Suprapubic skin (tissue), 4 donors: ENCODE measurements at regions not wholly inside any gene's neighbourhood (a gene's known extent, or its start where the extent isn't known, plus 50 kb on each side); places are given as distances from the start of the nearest gene placed in this dataset.

Source experiments
- DNase-seq, 2 donors: peaks; one replicate each; pipeline ENCODE4 v3.0.0-alpha.2; 2019; ENCODE audit warnings: low spot score in 2 of 2
- H3K27ac ChIP-seq: fragments of 200-600 bp; sonication (generic); one replicate; pipeline ENCODE4 v1.5.1; 2019
- H3K27me3 ChIP-seq: fragments of 200-600 bp; sonication (generic); one replicate; pipeline ENCODE4 v1.5.1; 2019
- H3K36me3 ChIP-seq: fragments of 200-600 bp; sonication (generic); one replicate; pipeline ENCODE4 v1.5.1; 2019
- H3K4me1 ChIP-seq: fragments of 200-600 bp; sonication (generic); one replicate; pipeline ENCODE4 v1.5.1; 2019
- H3K4me3 ChIP-seq: fragments of 200-600 bp; sonication (generic); one replicate; pipeline ENCODE4 v1.5.1; 2019; ENCODE audit warnings: mild to moderate bottlenecking
- H3K9me3 ChIP-seq: fragments of 200-600 bp; sonication (generic); one replicate; pipeline ENCODE4 v1.5.1; 2019
- EP300 ChIP-seq: sonication (generic); formaldehyde crosslinking; IDR thresholded peaks from one replicate; pipeline ENCODE4 v1.6.1; 2017; ENCODE audit warnings: antibody characterized with exemption
- POLR2A ChIP-seq, 2 donors: fragments of 450-650 bp; IDR thresholded peaks; one replicate each; pipeline ENCODE4 v1.6.1; 2017; ENCODE audit warnings: antibody characterized with exemption in 2 of 2, mild to moderate bottlenecking in 2 of 2, moderate library complexity in 2 of 2
- POLR2AphosphoS5 ChIP-seq, 3 donors: sonication (generic); formaldehyde crosslinking; IDR thresholded peaks; one replicate each; pipeline ENCODE4 v1.6.1; 2017; ENCODE audit warnings: antibody characterized with exemption in 3 of 3
- WGBS: methylation state at CpG from one replicate; pipeline ENCODE4 v1.1.5; 2018; 5-methylcytosine and 5-hydroxymethylcytosine counted together
- TF ChIP-seq, protein P1 (sequence below), 2 donors: fragments of 200-600 bp in 1 of 2; fragments of 450-650 bp in 1 of 2; sonication (generic) in 1 of 2; IDR thresholded peaks; one replicate each; pipeline ENCODE4 v1.5.1; 2016 to 2019; ENCODE audit warnings: antibody characterized with exemption in 2 of 2, mild to moderate bottlenecking in 1 of 2, moderate library complexity in 1 of 2

GRCh38 chr7:24501009-24501408 lies 72.2 kb upstream of the PALS2 start:
- Histone ChIP-seq H3K9me3 (no peaks in the 10 kb centered on the region), H3K4me1 (no peaks in the 10 kb centered on the region), H3K4me3 (no peak overlapping the region), H3K27me3 (no peaks in the 10 kb centered on the region), H3K27ac (no peak overlapping the region), H3K36me3 (no peaks in the 10 kb centered on the region)
- WGBS: 42% methylated on average over 7 of the region's 7 CpGs
- no peak for TF ChIP-seq POLR2A (IDR thresholded peaks at IDR 0.05)
- DNase-seq: no peak

DNA sequence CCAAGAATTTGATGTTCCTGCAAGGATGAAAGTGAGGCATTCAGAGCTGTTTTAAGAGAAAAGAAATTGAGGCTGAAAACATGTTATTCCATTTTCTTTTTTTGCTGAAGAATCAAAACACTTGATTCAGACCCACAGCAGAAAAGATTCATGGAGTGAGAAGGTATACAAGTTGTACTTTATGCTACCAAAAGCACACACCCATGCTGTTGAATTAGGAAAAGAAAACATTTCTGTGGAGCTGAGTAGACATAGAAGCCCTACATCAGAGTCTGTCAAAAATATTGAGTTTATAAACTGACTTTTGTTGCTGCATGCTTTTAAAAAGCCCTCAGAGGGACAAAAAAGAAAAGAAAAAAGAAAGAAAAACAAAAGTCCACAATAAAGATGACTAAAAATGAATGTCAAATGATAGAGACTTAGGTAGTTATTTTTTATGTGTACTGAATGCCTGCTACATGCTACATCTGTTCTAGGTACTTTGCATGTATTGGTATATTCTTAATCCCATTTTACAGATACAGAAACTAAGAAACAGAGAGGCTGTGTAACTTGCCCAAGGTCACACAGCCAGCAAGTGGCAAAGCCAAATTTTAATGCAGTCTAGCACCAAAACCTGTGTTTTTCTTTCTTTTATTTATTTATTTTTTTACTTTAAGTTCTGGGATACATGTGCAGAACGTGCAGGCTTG lies 71.7 kb upstream of the PALS2 start:
- H3K27ac ChIP-seq: no peak overlapping the region
- no peaks in the 10 kb centered on the region for H3K4me1 ChIP-seq
- DNase-seq: no peak
- H3K36me3 ChIP-seq: no peaks in the 10 kb centered on the region
- WGBS: 55% methylated on average over 1 of the region's 1 CpG
- no peaks in the 10 kb centered on the region for H3K9me3 ChIP-seq
- TF ChIP-seq, protein P1, sequence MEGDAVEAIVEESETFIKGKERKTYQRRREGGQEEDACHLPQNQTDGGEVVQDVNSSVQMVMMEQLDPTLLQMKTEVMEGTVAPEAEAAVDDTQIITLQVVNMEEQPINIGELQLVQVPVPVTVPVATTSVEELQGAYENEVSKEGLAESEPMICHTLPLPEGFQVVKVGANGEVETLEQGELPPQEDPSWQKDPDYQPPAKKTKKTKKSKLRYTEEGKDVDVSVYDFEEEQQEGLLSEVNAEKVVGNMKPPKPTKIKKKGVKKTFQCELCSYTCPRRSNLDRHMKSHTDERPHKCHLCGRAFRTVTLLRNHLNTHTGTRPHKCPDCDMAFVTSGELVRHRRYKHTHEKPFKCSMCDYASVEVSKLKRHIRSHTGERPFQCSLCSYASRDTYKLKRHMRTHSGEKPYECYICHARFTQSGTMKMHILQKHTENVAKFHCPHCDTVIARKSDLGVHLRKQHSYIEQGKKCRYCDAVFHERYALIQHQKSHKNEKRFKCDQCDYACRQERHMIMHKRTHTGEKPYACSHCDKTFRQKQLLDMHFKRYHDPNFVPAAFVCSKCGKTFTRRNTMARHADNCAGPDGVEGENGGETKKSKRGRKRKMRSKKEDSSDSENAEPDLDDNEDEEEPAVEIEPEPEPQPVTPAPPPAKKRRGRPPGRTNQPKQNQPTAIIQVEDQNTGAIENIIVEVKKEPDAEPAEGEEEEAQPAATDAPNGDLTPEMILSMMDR (IDR thresholded peaks at IDR 0.05): no peak
- H3K27me3 ChIP-seq: no peaks in the 10 kb centered on the region
- no peak overlapping the region for H3K4me3 ChIP-seq

DNA sequence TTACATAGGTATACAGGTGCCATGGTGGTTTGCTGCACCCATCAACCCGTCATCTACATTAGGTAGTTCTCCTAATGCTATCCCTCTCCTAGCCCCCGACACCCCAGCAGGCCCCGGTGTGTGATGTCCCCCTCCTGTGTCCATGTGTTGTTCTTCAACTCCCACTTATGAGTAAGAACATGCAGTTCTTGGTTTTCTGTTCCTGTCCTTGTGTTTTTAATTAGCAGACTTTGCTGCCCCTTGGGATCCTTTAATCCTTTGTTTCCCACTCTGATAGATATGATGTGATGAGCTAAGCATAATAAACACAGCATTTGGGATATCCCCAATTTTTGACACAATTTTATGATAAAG lies 71.1 kb upstream of the PALS2 start:
- H3K4me1 ChIP-seq: no peaks in the 10 kb centered on the region
- WGBS: 76% methylated on average over 3 of the region's 3 CpGs
- TF ChIP-seq POLR2A (IDR thresholded peaks at IDR 0.05): no peak
- TF ChIP-seq, protein P1 (IDR thresholded peaks at IDR 0.05): no peak
- TF ChIP-seq EP300: no peak
- TF ChIP-seq POLR2AphosphoS5 (IDR thresholded peaks at IDR 0.05): no peak

DNA sequence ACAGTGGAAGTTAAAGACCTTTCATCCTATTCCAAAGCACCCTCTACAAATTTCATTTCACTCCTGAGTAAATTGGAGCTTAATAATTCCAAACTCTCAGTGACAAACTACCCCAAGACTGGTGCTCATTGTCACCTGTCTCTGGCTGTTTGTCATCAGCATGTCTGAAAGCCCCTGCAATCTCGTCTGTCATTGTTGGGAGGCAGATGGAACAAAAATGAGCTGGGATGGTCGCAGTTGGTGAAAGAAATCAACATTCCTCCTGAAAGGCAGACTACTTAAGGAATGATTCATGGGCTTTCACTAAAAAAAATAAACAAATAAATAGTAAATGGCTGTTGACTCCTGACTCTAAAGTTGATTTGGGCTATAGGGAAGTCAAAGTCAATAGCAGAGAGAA lies 69.7 kb upstream of the PALS2 start:
- TF ChIP-seq POLR2AphosphoS5 (IDR thresholded peaks at IDR 0.05) (no peak), EP300 (no peak), POLR2A (IDR thresholded peaks at IDR 0.05) (no peak)
- TF ChIP-seq, protein P1 (IDR thresholded peaks at IDR 0.05): no peak
- H3K9me3 ChIP-seq: no peaks in the 10 kb centered on the region
- WGBS: 61% methylated on average over 2 of the region's 2 CpGs

More for the DNA sequence above, 71.1 kb upstream of the PALS2 start:
- Histone ChIP-seq H3K27me3 (no peaks in the 10 kb centered on the region), H3K9me3 (no peaks in the 10 kb centered on the region), H3K36me3 (no peaks in the 10 kb centered on the region), H3K27ac (no peak overlapping the region), H3K4me3 (no peak overlapping the region)
- no peak for DNase-seq

GRCh38 chr7:24504040-24504439 lies 69.2 kb upstream of the PALS2 start:
- Histone ChIP-seq H3K36me3 (no peaks in the 10 kb centered on the region), H3K9me3 (no peaks in the 10 kb centered on the region), H3K27me3 (no peaks in the 10 kb centered on the region), H3K4me3 (no peak overlapping the region), H3K27ac (no peak overlapping the region), H3K4me1 (no peaks in the 10 kb centered on the region)
- TF ChIP-seq POLR2A (IDR thresholded peaks at IDR 0.05) (no peak), EP300 (no peak), POLR2AphosphoS5 (IDR thresholded peaks at IDR 0.05) (no peak)
- TF ChIP-seq, protein P1 (IDR thresholded peaks at IDR 0.05): no peak
- DNase-seq: no peak
- 75% methylated on average over 6 of the region's 6 CpGs for WGBS

More for the DNA sequence above, 69.7 kb upstream of the PALS2 start:
- no peak overlapping the region for H3K27ac ChIP-seq
- no peak overlapping the region for H3K4me3 ChIP-seq
- H3K36me3 ChIP-seq: no peaks in the 10 kb centered on the region
- H3K27me3 ChIP-seq: no peaks in the 10 kb centered on the region
- no peaks in the 10 kb centered on the region for H3K4me1 ChIP-seq
- DNase-seq: no peak

- DNase-seq: no peak
- no peaks in the 10 kb centered on the region for H3K36me3 ChIP-seq
- H3K4me1 ChIP-seq: no peaks in the 10 kb centered on the region
- H3K9me3 ChIP-seq: no peaks in the 10 kb centered on the region
- no peak for TF ChIP-seq POLR2AphosphoS5 (IDR thresholded peaks at IDR 0.05)
- no peak for TF ChIP-seq POLR2A (IDR thresholded peaks at IDR 0.05)
- no peak for TF ChIP-seq EP300
- TF ChIP-seq, protein P1 (IDR thresholded peaks at IDR 0.05): no peak
- H3K27me3 ChIP-seq: no peaks in the 10 kb centered on the region
- H3K27ac ChIP-seq: no peak overlapping the region
- H3K4me3 ChIP-seq: no peak overlapping the region
- 70% methylated on average over 2 of the region's 2 CpGs for WGBS
Observed at GRCh38 chr7:24504836-24505235, 68.4 kb upstream of the PALS2 start.
